SHP77 treated with DMSO at 0.1 percent for 48 hours (cell line): ENCODE measurements at regions not wholly inside any gene's neighbourhood (a gene's known extent, or its start where the extent isn't known, plus 50 kb on each side); places are given as distances from the start of the nearest gene placed in this dataset.
"Not testable (repeated sequence)": the region's sequence is repeated elsewhere in the genome, so short reads cannot be mapped to it uniquely, and the experiment has no call there.

Experiments used
- DNase-seq: peaks from one replicate; lab custom pipeline; 2025; lab: John Stamatoyannopoulos, UW

- no peak for DNase-seq
These were observed 245.7 kb upstream of the ELAVL2 start for GRCh38 chr9:24071716-24072115.

GRCh38 chr9:24071091-24071490, 245.1 kb upstream of the ELAVL2 start:
- no peak for DNase-seq

GRCh38 chr9:24067107-24067506, 241.1 kb upstream of the ELAVL2 start:
- DNase-seq, result not testable (repeated sequence)

- DNase-seq, result no peak
These were observed 233.6 kb upstream of the ELAVL2 start for GRCh38 chr9:24059651-24060050.

- DNase-seq, result no peak
These were observed 225.5 kb upstream of the ELAVL2 start for GRCh38 chr9:24051587-24051986.

GRCh38 chr9:24050239-24050638, 224.2 kb upstream of the ELAVL2 start:
- not testable (repeated sequence) for DNase-seq

GRCh38 chr9:24045150-24045549, 219.1 kb upstream of the ELAVL2 start:
- no peak for DNase-seq

GRCh38 chr9:24044576-24044975, 218.5 kb upstream of the ELAVL2 start:
- DNase-seq, result no peak

- no peak for DNase-seq
These were observed 215.2 kb upstream of the ELAVL2 start for GRCh38 chr9:24041160-24041690.

GRCh38 chr9:24036459-24036858, 210.4 kb upstream of the ELAVL2 start:
- no peak for DNase-seq

GRCh38 chr9:24035816-24036215, 209.8 kb upstream of the ELAVL2 start:
- DNase-seq, result no peak

- no peak for DNase-seq
These were observed 185.8 kb upstream of the ELAVL2 start for GRCh38 chr9:24011881-24012280.

- no peak for DNase-seq
These were observed 185.1 kb upstream of the ELAVL2 start for GRCh38 chr9:24011009-24011717.

- no peak for DNase-seq
These were observed 183.3 kb upstream of the ELAVL2 start for GRCh38 chr9:24009322-24009721.

GRCh38 chr9:24007185-24007584, 181.1 kb upstream of the ELAVL2 start:
- DNase-seq, result no peak

GRCh38 chr9:23991874-23992273, 165.8 kb upstream of the ELAVL2 start:
- DNase-seq, result not testable (repeated sequence)

- no peak for DNase-seq
These were observed 153.5 kb upstream of the ELAVL2 start for GRCh38 chr9:23979491-23979890.

GRCh38 chr9:23962101-23962500, 136.1 kb upstream of the ELAVL2 start:
- DNase-seq, result no peak

GRCh38 chr9:23945897-23946296, 119.9 kb upstream of the ELAVL2 start:
- DNase-seq, result no peak

- no peak for DNase-seq
These were observed 115.0 kb upstream of the ELAVL2 start for GRCh38 chr9:23941051-23941450.

- no peak for DNase-seq
These were observed 112.9 kb upstream of the ELAVL2 start for GRCh38 chr9:23938908-23939307.

GRCh38 chr9:23934291-23934906, 108.4 kb upstream of the ELAVL2 start:
- no peak for DNase-seq

- no peak for DNase-seq
These were observed 107.3 kb upstream of the ELAVL2 start for GRCh38 chr9:23933348-23933747.

- no peak for DNase-seq
These were observed 100.3 kb upstream of the ELAVL2 start for GRCh38 chr9:23926368-23926767.
